GM03348 (cell line): ENCODE measurements at regions not wholly inside any gene's neighbourhood (a gene's known extent, or its start where the extent isn't known, plus 50 kb on each side); places are given as distances from the start of the nearest gene placed in this dataset.
"Not testable (repeated sequence)": the region's sequence is repeated elsewhere in the genome, so short reads cannot be mapped to it uniquely, and the experiment has no call there.

Experiments used
- DNase-seq: peaks from one replicate; pipeline ENCODE4 v3.0.0; 2012; ENCODE audit warnings: low spot score

DNA sequence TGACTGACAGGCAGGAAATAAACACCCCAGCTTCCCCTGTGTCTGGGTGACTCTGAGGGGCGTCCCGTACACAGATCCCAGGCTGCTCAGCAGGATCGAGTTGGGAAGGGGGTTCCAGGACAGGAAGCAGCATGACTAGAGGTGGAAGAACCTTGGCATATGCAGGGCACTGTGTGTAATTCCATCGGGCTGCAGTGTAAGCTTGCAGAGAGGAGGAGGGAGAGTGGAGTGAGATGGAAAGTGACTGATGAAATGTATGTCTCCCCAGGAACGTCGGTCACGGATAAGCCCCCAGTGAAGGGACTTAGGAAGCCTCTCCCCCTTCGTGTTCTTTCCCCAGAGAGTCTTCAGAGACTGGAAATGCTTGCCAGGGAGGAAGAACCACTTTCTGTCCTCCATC lies 198.4 kb upstream of the SULF2 start:
- DNase-seq = not testable (repeated sequence)

DNA sequence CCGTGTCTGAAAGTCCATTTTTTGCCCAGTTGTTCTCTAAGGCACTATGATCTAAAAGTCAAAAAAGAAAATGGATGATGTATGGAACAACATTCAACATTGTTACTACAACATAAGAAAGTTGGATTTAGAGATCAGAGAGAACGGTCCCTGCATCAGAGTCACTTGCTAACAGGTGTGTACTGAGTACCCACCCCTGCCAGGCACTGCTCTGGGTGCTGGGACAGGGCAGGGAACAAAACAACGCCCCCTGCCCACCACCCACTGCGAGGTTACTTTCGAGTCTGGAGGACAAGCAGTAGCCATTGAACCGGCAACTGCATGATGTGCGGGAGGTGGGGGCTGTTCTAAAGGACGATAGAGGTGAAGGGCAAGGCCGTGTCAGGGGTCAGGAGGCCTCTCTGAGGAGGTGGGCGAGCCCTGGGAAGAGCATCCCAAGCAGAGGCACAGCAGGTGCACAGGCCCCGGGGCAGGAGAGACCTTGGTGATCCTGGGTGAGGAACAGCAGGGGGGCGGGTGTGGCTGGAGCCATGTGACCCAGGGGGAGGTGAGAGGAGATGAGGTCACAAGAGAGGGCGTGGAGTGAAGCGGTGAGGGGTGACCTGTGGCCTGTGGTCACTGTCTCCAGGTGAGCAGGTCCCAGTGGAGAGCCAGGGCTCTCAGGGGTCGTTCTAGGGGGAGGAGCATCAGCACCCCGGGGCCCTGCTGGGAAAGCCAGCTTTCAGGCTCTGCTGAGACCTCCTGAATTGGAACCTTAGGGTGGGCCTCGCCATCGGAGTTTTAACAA lies 197.5 kb upstream of the SULF2 start:
- DNase-seq = no peak

DNA sequence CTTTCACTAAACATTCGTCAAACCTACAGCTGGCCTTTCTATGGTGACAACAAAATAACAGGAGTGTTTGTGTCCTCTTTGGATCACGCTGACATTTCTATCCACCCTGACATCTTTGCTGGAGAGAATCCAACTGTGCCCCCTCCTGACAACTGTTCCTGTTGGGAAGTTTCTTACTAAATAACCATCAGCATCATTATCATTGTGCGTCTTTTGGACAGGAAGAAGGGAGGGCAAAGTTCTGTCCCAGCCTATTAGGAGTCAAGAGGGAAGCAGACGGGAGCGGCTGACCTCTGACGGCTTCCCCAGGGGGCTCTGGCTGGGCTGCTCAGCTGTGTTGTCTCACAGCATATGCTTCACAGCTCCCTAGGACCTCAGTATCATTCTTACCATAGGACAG lies 195.9 kb upstream of the SULF2 start:
- no peak for DNase-seq

DNA sequence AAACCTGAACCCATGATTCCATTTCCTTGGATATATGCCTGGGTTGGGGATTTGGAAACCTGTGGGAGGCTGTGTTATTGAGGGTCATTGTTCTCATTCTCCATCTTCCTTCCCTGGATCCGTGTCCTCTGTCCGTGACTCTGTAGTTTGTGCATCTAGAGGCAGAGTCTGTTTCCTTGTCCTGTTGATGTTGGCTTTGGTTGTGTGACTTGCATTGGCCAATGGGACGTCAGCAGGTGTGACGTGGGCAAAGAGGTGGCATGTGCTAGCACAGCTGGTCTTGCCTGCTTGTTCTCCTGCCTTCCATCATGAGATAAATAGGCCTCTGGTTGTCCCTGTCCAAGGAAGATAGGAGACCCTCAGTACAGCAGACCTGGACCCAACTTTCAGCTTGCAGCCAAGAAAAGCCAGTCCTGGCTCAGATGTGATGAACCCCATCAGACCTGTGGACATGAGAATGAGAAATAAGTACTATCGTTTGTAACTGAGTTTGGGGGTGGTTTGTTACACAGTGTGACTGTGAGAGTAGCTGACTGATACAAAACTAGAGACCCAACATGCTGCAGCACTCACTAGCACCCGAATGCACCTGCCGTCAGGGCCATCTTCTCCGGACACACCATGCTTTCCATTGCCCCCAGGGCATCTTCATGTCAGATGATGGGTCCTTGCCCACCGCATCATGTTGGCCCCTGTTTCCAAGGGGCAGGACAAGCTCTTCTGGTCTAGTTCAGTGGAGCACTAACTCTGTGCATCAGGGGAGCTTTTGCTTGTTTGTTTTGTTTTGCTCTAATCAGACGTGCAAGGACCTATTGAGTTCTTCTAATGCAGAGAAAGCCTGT lies 195.3 kb upstream of the SULF2 start:
- no peak for DNase-seq

DNA sequence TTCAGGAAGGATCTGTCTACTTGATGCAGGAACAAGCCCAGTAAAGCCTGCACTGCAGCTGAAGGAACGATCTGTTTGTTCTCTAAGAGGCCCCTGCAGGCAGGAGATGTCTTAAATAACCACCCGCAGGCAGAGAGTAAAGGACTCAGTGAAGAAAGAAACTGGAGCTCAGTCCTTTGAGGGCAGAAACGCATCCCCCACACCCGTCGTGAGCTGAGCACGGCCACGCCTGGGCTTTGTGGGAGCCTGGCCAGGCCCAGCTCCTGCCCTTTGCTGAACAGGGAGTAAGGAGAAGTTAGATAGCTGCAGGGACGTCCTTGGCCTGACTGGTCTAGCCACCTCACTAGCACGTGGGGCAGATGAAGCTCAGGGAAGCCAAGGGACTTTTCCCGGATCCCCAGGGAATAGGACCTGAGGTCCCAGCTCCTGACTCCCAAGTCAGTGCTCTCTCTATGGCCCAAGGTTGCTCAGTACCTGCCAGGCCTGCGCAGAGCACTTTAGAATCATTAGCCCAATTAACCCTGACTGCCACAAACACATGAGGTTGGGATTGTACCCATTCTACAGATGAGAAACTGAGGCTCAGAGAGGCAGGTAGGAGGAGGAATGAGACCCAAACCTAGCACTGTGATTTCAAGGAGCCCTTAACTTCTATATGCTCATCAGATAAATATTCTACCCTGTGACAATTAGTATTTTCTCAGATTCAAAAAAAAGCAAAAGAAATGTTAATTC lies 194.2 kb upstream of the SULF2 start:
- DNase-seq = not testable (repeated sequence)

DNA sequence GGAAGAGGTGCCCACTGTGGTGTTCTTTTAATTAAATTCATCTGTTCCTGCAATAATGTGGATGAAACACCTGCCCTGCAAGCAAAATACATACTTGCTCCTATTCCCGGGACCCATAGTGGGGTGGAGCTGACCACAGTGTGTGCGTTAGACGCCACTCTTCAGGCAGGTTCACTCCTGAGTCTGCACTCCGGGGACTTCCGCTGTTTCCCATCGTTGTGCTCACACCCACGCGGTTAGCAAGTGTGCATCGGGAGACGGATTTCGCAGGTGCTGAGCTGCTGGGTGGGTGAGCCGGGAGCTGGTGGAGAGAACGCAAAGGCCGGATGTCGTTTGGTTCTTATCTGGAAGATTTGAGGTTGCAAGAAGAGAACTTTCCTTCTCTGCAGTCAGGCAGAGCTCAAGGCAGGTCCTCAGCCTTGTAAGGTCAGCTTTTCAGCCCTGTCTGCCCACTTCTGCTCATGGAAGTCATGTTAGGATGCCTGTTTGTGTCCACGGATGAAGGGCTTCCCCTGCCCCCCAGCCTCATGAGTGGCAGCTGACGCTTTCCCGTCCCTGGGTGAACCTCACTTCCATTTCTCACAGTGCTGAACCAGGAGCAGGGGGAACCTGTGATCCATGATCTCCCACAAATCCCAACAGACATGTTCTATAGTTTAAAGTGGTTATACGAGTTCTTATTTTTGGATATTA lies 193.3 kb upstream of the SULF2 start:
- not testable (repeated sequence) for DNase-seq

DNA sequence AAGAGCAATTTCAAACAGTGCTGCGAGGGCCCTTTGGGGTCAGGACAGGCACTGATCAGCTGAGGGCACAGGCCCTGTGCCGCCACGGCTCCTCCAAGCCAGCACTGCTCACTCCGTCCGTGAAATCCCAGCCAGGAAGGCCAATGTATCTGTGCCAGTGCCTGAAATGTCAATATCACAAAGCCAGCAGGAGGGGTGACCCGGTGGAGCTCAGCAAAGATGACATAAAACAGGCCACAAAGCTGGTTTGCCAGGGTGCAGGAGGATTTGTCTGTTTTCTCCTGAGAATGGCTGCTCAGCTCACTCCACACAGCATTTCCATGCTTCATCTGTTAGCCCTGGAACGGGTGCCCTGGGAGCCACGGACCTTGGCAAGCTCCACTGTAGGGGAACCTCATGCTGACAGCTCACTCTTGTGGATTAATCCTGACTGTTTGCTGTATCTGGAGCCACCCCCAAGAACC lies 192.5 kb upstream of the SULF2 start:
- not testable (repeated sequence) for DNase-seq

DNA sequence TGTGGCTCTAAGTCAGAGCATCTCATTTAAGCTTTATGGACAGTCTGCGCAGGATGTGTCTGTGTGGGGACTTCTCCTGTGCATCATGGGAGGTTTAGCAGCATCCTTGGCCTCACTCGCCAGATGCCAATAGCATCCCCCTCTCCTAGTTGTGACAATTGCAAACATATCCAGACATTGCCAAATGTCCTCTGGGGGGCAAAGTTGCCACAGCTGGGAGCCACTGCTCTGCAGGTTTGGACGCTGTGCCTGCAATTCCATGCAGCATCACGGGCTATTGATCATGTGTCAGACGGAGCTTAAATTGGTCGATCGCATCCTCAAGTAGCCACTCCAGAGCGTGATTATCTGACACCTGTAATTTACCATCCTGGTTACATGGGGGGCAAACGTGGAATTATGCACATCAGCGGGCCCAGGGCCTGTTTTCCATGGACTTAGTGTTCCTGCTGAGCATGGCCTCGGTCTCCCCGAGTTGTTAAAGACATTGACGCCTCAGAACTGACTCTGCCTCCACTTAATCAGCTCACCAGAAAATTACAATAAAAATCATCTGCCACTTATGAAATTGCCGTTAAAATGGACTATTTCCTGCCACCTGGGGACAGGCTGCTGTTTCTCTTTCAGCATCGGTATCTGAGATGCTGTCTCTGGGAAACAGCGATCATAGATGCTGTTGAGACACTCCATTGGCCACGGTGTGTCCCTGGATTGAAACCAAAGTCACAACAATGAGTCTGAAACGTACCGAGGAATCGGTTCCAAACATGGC lies 191.9 kb upstream of the SULF2 start:
- DNase-seq = not testable (repeated sequence)

DNA sequence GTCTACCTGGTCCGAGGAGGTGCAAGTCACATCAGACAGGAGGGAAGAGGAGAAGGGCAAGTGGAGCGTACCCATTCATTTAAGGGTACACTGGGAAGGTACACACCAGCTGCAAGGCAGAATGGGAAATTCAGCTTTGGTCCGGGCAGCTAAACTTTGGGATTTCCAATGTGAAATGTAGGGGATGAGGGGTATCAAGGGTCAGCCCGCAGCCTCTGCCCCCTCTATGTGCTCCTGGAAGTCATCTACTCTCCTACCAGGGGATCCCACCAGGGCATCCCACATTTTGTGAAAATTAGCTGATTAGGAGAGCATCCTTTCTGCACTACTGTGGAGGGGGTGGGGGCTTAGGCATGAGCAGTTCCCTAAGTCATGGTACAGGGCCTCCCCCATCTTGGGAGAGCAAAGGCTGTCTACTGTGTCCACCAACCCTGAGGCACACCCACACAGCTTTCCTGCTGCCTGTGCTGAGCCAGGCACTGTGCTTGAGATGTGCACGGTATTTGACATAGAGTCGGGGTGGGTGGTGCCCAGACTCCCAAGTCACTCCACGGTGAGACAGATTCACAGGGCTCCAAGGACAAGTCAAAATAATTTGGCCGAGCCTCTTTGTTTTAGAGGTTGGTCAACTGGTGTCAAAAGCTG lies 189.1 kb upstream of the SULF2 start:
- DNase-seq = no peak

DNA sequence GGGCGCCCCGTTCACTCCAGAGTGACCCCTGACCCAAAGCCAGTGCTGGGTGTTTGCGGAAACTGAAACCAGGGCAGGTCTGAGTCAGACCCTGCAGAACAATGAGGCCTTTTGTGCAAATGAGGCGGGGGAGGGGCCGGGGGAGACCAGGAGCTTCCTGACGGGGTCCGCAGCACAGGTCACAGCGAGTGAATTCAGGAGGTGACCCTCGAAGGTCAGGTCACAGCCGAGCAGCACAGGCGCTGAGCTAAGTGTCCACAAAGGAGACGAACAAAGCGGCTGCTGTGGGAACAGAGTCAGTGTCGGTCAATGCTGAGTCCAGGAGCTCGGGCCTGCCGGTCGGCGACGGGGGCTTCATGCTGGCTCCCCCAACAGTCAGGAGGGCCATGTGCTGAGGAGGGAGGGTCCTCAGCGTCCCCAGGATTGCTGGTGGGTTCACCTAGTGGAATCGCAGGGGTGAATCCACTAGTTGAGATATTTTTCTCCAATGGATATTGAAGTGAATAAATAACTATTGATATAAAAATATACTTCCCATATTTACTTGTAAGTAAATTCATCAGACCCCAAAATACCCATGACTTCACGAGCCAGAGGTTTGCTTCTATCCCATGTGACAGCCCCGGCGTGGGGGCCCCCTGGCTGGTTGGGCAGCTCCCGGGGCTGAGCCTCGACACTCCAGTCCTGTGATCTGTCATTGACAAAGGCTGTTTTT lies 188.4 kb upstream of the SULF2 start:
- DNase-seq = no peak

DNA sequence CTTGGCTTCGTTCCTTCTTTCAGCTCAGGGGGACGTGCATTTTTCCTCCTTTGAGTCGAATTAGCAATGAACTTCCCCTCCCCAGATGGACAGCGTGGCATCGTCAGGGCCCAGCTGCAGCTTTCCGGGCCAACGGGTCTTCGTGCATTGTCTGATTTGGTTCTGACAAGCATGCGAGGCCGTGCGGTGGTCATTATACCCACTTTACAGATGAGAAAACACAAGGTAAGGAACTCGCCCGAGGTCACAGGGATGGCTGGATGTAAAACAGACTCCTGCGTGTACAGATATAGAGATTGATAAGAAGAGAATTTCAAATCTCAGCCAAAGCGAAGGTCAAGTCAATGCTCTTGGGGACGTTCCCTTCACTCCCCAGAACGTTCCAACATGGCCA lies 187.6 kb upstream of the SULF2 start:
- no peak for DNase-seq

DNA sequence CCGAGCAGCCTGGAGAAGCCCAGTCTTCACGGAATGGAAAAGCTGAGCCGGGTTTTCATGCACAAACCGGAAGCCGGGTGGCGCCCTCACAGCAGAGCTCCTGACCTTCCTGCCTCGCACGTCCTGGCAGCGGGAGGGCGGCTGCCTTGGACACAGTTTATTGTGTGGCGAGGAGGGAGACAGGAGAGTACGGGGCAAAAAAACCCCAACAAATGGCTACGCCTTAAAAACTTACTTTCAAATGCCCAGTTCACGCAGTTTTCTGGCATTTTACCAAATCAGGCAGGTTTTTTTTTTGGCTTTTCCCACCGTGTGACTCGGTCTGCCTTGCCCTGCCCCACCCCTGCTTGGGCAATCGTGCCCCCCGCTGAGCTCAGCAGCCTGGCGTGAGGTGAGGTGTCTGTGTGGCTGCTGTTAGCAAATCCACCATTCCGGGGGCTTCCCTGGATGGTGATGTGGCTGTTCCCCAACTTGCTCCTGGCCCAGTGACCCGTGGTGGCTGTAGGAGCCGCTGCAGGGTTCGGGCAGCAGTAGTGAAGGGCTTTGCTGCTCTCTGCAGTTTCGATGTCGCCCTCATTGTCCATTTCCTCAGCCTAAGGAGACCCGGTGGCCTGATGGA lies 187.1 kb upstream of the SULF2 start:
- not testable (repeated sequence) for DNase-seq

DNA sequence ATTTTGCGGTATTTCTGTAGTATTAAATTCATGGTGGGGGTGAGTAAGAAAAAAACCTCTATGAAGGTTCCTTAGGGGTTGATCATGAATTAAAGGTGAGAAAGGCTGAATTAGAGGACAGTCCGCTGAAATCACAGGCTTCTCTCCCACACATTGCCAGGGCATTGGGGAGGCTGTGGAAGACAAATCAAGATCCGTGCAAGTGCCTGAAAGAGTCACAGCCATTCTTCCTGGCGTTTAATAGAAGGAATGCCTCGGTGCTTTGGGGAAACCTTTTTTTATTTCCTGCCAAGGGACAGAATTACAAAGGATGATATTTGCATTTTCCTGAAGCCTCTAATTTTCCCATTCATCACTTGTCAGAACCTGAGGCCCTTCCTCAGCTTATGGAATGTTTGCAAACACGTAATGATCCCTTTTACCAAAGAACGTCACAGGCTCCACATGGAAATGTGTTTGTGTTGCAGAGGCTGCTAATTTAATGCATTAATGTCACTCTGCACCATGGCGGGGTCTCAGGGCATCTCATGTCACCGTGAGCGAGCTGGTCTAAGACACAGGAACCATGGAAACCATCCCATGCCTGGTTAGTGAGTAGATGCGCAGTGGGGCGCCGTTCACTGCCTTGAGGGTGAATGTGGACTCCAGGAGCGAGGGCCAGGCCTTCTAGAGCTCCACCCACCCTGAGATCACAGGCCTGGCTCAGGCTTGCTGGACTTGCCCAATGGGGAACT lies 185.9 kb upstream of the SULF2 start:
- DNase-seq = no peak

DNA sequence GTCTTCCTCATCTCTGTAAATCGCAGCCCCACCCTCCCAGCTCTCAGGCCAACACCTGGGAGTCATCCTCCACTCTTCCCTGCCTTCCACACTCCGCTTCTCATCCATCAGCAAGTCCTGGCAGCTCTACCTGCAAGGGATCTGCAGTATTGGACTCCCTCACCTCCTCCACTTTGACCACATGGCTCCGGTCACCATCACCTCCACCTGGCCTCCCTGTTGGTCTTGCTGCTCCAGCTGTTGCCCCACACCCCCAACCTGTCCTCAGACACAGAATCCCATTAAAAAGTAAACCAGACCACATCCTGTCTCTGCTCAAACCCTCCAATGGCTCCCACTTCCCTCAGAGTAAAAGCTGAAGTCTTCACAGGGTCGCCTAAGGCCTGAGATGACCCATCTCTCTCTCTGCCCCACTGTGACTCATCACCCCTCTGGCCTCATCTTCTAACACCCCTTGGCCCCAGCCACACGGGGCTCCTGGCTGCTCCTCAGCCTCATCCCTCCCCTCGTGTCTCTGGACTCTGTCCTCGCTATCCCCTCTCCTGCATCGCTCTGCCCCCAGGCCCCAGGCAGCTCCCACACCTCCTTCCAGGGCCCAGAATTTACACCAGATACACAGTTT lies 185.1 kb upstream of the SULF2 start:
- DNase-seq = no peak

DNA sequence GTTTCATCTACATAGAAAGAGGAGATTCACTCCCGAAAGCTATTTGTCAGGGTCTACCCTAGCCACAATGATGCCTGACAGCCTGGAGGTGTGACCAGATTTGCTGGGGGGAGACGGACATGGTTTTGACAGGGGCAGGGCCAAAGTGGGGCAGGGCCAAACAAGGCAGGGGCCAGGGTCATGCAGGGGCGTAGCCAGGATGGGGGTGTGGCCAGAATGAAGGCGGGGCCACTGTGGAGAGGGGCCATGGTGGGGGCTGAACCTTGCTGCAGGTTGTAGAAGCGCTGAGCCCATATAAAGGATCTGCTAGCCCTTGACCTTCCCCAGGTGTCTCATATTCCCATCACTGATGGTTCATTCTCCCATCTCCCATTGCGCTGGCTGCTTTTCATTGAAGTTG lies 184.1 kb upstream of the SULF2 start:
- no peak for DNase-seq

DNA sequence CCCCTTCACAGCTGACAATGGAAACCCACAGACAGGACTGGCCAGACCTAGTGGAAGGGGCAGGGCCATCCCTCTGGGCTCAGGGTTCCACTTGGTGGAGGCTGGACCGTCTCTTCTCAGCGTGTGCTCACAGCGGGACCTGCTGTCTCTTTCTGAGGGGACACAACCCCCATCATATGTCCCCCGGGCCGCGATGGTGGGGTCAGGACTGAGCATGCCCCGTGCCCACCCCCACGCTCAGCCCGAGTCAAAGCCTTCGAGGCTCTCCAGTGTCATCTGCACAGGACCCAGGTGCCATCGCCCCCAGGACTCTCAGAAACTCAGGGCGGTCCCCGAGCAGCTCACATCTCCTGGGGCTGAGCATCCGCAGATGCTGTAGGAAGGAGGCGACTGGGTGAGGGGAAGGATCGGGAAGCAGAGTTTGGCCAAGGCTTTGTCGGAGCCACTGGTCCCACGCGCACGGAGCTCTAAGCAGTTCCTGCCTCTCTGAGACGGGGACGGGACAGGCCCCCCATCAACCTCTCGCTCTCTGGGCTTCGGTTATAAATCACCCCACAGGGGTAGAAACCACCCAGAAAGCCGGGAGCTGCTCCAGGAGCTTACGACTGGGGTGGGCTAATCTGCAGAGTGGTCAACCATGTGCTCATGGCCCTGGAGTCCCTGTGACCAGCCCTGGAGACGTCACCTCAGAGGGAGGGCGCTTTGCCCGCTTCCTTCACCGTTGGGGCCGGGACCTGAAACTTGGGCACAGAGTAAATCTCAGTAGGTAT lies 183.4 kb upstream of the SULF2 start:
- DNase-seq = no peak

DNA sequence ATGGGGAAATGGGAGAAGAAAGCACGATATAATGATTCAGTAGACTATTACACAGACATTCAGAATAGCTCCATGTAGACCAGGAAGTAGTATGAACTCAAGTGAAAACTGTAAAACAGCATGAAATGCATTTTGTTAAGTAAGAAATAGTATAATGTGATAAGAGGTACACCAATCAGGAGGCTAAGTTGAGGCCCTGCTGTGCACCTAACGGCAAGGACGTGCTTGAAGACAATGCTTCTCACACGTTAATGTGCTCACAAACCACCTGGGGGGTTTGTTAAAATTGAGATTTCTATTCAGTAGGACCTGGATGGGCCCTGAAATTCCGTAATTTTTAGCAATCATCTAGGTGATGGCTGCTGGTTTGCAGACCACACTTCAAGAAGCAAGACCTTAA lies 178.9 kb upstream of the SULF2 start:
- no peak for DNase-seq

DNA sequence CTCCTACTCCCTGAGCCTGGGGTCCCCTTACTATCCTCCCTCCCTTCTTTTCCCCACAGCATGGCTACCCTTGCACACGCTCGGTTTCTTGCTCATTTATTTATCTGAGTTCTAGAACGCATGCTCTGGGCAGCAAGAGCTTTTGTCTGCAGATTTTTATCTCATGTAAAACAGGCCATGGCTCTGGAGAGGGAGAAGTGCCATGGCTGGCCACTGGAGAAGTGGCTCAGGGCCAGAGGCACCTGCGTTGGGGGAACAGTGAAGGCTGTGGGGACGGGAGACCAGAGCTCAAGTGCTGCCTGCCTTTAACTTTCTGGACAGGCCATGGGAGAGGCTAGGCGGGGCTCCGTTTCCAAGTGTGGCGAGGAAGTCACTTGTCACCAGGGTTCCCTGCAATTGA lies 177.7 kb upstream of the SULF2 start:
- DNase-seq = no peak
